H1 (cell line): ENCODE measurements at regions not wholly inside any gene's neighbourhood (a gene's known extent, or its start where the extent isn't known, plus 50 kb on each side); places are given as distances from the start of the nearest gene placed in this dataset.

Source experiments
- CTCF ChIA-PET: fragments of 300-600 bp; sonication (Branson Sonifier 250); formaldehyde crosslinking; loops from one replicate; lab custom pipeline; 2021; ENCODE audit not compliant: partially characterized antibody; lab: Charles Lee
- POLR2A ChIA-PET: fragments of 300-600 bp; sonication (Branson Sonifier 250); formaldehyde crosslinking; loops from one replicate; lab custom pipeline; 2021; ENCODE audit warnings: inconsistent platforms; ENCODE audit not compliant: partially characterized antibody; lab: Charles Lee
- DNase-seq, 2 experiments: peaks; one replicate each; pipeline versions ENCODE4 v3.0.0 to v3.0.0-alpha.2; 2010 to 2022; ENCODE audit warnings: low spot score in 2 of 2, low read depth in 1 of 2, mixed read lengths in 1 of 2
- FAIRE-seq: peaks from 2 replicates; lab custom pipeline; 2011; peaks lifted over from hg19 to GRCh38; lab: Jason Lieb, UNC
- H2AFZ ChIP-seq: 2 replicates; pipeline ENCODE4 v1.8.1; 2012; ENCODE audit warnings: low read length, inconsistent platforms
- H2AK5ac ChIP-seq: 2 replicates; pipeline ENCODE4 v1.6.1; 2013; ENCODE audit warnings: low read depth, low read length
- H2BK120ac ChIP-seq: replicated peaks from 2 replicates; pipeline ENCODE3; 2013; ENCODE audit warnings: low read depth, low read length, inconsistent platforms
- H2BK12ac ChIP-seq: 2 replicates; pipeline ENCODE4 v1.6.1; 2013; ENCODE audit warnings: low read depth, low read length
- H2BK15ac ChIP-seq: 2 replicates; pipeline ENCODE4 v1.6.1; 2013; ENCODE audit warnings: low read length
- H2BK20ac ChIP-seq: 2 replicates; pipeline ENCODE4 v1.6.1; 2013; ENCODE audit warnings: low read length
- H2BK5ac ChIP-seq: 2 replicates; pipeline ENCODE4 v1.6.1; 2013; ENCODE audit warnings: low read depth, low read length
- H3K14ac ChIP-seq: 2 replicates; pipeline ENCODE4 v1.6.1; 2013; ENCODE audit warnings: inconsistent platforms; ENCODE audit not compliant: insufficient read length
- H3K18ac ChIP-seq: 2 replicates; pipeline ENCODE4 v1.6.1; 2013; ENCODE audit warnings: low read length; ENCODE audit errors: extremely low read depth
- H3K23ac ChIP-seq: 2 replicates; pipeline ENCODE4 v1.6.1; 2013; ENCODE audit warnings: inconsistent platforms; ENCODE audit not compliant: insufficient read length
- H3K23me2 ChIP-seq: 2 replicates; pipeline ENCODE4 v1.6.1; 2013; ENCODE audit warnings: low read depth, low read length
- H3K27ac ChIP-seq: 2 replicates; pipeline ENCODE4 v1.6.1; 2011; ENCODE audit warnings: low read depth, low read length, inconsistent platforms
- H3K27me3 ChIP-seq, 4 experiments: replicated peaks in 1 of 4; 1 replicate in 1 of 4; 2 replicates in 3 of 4; pipeline versions ENCODE4 v1.6.1 to v1.8.1; 2011 to 2013; ENCODE audit warnings: low read length in 3 of 4, mild to moderate bottlenecking in 3 of 4, inconsistent platforms in 2 of 4, mixed read lengths in 2 of 4, moderate library complexity in 1 of 4; ENCODE audit not compliant: control insufficient read depth in 3 of 4, insufficient read depth in 3 of 4; ENCODE audit errors: extremely low read depth in 1 of 4
- H3K36me3 ChIP-seq, 4 experiments: 2 replicates each; pipeline versions ENCODE4 v1.6.1 to v1.8.1; 2011 to 2013; ENCODE audit warnings: mild to moderate bottlenecking in 4 of 4, low read length in 3 of 4, moderate library complexity in 2 of 4, control low read depth in 1 of 4, inconsistent platforms in 1 of 4; ENCODE audit not compliant: insufficient read depth in 4 of 4, control insufficient read depth in 2 of 4
- H3K4ac ChIP-seq: replicated peaks from 2 replicates; pipeline ENCODE3; 2013; ENCODE audit warnings: low read length, low read depth, mixed read lengths, inconsistent platforms; ENCODE audit not compliant: insufficient read length
- H3K4me1 ChIP-seq, 4 experiments: replicated peaks in 1 of 4; 1 replicate in 1 of 4; 2 replicates in 3 of 4; pipeline versions ENCODE4 v1.6.1 to v1.8.1; 2011 to 2013; ENCODE audit warnings: low read length in 3 of 4, inconsistent platforms in 2 of 4, mixed read lengths in 1 of 4; ENCODE audit not compliant: insufficient read depth in 4 of 4, control insufficient read depth in 3 of 4
- H3K4me2 ChIP-seq, 2 experiments: 2 replicates each; pipeline versions ENCODE4 v1.6.1 to v1.8.1; 2011 to 2013; ENCODE audit warnings: low read depth in 2 of 2, low read length in 2 of 2, control low read depth in 1 of 2, inconsistent platforms in 1 of 2, mild to moderate bottlenecking in 1 of 2; ENCODE audit not compliant: insufficient read depth in 1 of 2
- H3K4me3 ChIP-seq, 4 experiments: fragments of 200-600, 300-600 bp in 1 of 4; sonication (generic), shearing (Covaris generic), sonication (Bioruptor Twin) in 1 of 4; 2 replicates each; pipeline versions ENCODE4 v1.5.1 to v1.8.1; 2011 to 2016; ENCODE audit warnings: low read length in 4 of 4, low read depth in 3 of 4, control low read depth in 2 of 4, inconsistent platforms in 2 of 4, mild to moderate bottlenecking in 2 of 4, mixed read lengths in 1 of 4, moderate library complexity in 1 of 4; ENCODE audit not compliant: insufficient read depth in 2 of 4; ENCODE audit errors: extremely low read depth in 1 of 4
- H3K56ac ChIP-seq: replicated peaks from 2 replicates; pipeline ENCODE3; 2013; ENCODE audit warnings: low read depth, mild to moderate bottlenecking, mixed read lengths, low read length, inconsistent platforms; ENCODE audit not compliant: insufficient read length
- H3K79me1 ChIP-seq: 2 replicates; pipeline ENCODE4 v1.6.1; 2013; ENCODE audit warnings: low read depth, low read length, control low read depth
- H3K79me2 ChIP-seq, 2 experiments: 2 replicates each; pipeline versions ENCODE4 v1.6.1 to v1.8.1; 2012 to 2013; ENCODE audit warnings: low read length in 2 of 2, mild to moderate bottlenecking in 2 of 2, inconsistent platforms in 1 of 2; ENCODE audit not compliant: insufficient read depth in 2 of 2, control insufficient read depth in 1 of 2
- H3K9ac ChIP-seq, 4 experiments: replicated peaks in 1 of 4; 1 replicate in 1 of 4; 2 replicates in 3 of 4; pipeline versions ENCODE4 v1.6.1 to v1.8.1; 2011 to 2013; ENCODE audit warnings: low read depth in 3 of 4, low read length in 3 of 4, control low read depth in 2 of 4, mild to moderate bottlenecking in 2 of 4, moderate library complexity in 2 of 4, inconsistent platforms in 1 of 4; ENCODE audit errors: extremely low read depth in 1 of 4
- H3K9me3 ChIP-seq, 2 experiments: 2 replicates each; pipeline versions ENCODE4 v1.6.1 to v1.8.1; 2012 to 2013; ENCODE audit warnings: mild to moderate bottlenecking in 2 of 2, moderate library complexity in 2 of 2, control low read depth in 1 of 2, inconsistent platforms in 1 of 2, low read depth in 1 of 2, low read length in 1 of 2, mixed read lengths in 1 of 2; ENCODE audit not compliant: insufficient read depth in 2 of 2
- H4K20me1 ChIP-seq, 2 experiments: replicated peaks in 1 of 2; 2 replicates each; pipeline versions ENCODE3 to v1.8.1; 2011 to 2013; ENCODE audit warnings: inconsistent platforms in 2 of 2, low read length in 2 of 2, mild to moderate bottlenecking in 1 of 2; ENCODE audit not compliant: insufficient read depth in 2 of 2, control insufficient read depth in 1 of 2
- H4K5ac ChIP-seq: 2 replicates; pipeline ENCODE4 v1.6.1; 2013; ENCODE audit warnings: low read length, low read depth, mixed read lengths, inconsistent platforms; ENCODE audit not compliant: insufficient read length
- H4K8ac ChIP-seq: 2 replicates; pipeline ENCODE4 v1.8.0; 2013; ENCODE audit warnings: mild to moderate bottlenecking, moderate library complexity, low read length, inconsistent platforms; ENCODE audit not compliant: insufficient read depth; ENCODE audit errors: extremely low read depth
- H4K91ac ChIP-seq: replicated peaks from 2 replicates; pipeline ENCODE3; 2013; ENCODE audit warnings: low read length, mixed read lengths, inconsistent platforms; ENCODE audit not compliant: insufficient read length
- BRCA1 ChIP-seq: IDR thresholded peaks from 2 replicates; pipeline ENCODE4 v1.6.1; 2012; ENCODE audit warnings: low read depth, low read length, improper control_type of control experiment
- CHD1 ChIP-seq: IDR thresholded peaks from 2 replicates; pipeline ENCODE4 v1.6.1; 2012; ENCODE audit warnings: low read depth, low read length, improper control_type of control experiment
- CHD2 ChIP-seq: IDR thresholded peaks from 2 replicates; pipeline ENCODE4 v1.6.1; 2012; ENCODE audit warnings: low read length, improper control_type of control experiment
- CREB1 ChIP-seq: IDR thresholded peaks from 2 replicates; pipeline ENCODE4 v1.6.1; 2012; ENCODE audit warnings: inconsistent platforms
- SP2 ChIP-seq: IDR thresholded peaks from 2 replicates; pipeline ENCODE4 v1.6.1; 2012; ENCODE audit warnings: mild to moderate bottlenecking, low read length, inconsistent platforms
- WGBS, 2 experiments: shearing (Covaris generic) in 1 of 2; methylation state at CpG; one replicate each; pipeline versions ENCODE4 v1.1.6 to v1.1.7; 2013 to 2015; ENCODE audit warnings: low lambda C conversion rate in 2 of 2, mixed read lengths in 2 of 2, inconsistent platforms in 1 of 2, low coverage in 1 of 2, missing lambda C conversion rate in 1 of 2; ENCODE audit not compliant: insufficient replicate concordance in 2 of 2, insufficient coverage in 1 of 2, insufficient read length in 1 of 2; ENCODE audit errors: extremely low coverage in 1 of 2, missing lambda C conversion rate in 1 of 2; 5-methylcytosine and 5-hydroxymethylcytosine counted together

DNA sequence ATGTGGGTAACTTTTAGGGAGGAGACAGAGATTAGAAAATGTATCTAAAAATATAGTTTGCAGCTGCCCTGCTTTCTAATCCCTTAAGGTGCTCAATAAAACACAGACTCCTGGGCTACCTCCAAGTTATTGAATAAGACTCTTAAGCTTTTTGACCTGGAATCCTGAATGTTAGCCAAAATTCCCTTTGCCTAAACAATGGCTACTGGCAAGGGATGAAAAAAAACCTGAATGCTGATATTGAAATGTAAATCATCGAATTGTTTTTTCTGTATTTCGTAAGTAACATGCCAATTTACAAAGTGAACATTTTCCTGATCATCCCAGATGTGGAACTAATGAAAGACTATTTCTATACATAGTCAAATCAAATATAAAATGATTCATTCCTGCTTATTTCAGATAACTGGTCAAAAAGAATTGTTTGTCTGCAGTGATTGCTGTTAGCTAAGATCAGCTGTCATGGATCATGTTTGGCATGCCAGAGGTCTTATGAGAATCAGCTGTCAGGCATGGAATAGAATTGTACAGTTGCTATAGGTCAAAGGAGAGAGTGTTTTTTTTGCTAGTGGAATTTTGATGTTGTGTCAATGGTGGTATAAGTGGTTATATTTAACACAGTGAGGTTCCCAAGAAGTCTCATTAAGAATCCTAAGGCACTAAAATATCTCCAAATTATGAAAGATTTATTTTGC is 363.6 kb upstream of the CWC22 start:
- Histone ChIP-seq H2BK15ac (no peak overlapping the region), H2AFZ (no peak overlapping the region), H3K4ac (no peak overlapping the region), H2BK120ac (no peak overlapping the region), H3K9ac (no peak overlapping the region), H3K9me3 (no peaks in the 10 kb centered on the region), H4K8ac (no peak overlapping the region), H4K91ac (no peak overlapping the region), H3K27ac (no peak overlapping the region), H3K4me3 (no peak overlapping the region), H4K20me1 (no peaks in the 10 kb centered on the region), H3K4me1 (no peaks in the 10 kb centered on the region), H3K56ac (no peak overlapping the region), H3K79me1 (no peaks in the 10 kb centered on the region), H2BK5ac (no peak overlapping the region), H3K23me2 (no peaks in the 10 kb centered on the region), H3K36me3 (no peaks in the 10 kb centered on the region), H3K27me3 (no peaks in the 10 kb centered on the region), H3K18ac (no peak overlapping the region), H2AK5ac (no peak overlapping the region), H3K4me2 (no peak overlapping the region), H3K14ac (no peak overlapping the region), H3K79me2 (no peaks in the 10 kb centered on the region), H2BK12ac (no peak overlapping the region), H3K23ac (no peak overlapping the region), H2BK20ac (no peak overlapping the region), H4K5ac (no peak overlapping the region)
- DNase-seq (no peak), FAIRE-seq (no peak)
- TF ChIP-seq CHD1 (no peak), CHD2 (no peak), CREB1 (no peak), BRCA1 (no peak), SP2 (no peak)
- CTCF ChIA-PET: interaction anchor here (1.2 to 1.7 kb wide), 3 partner anchors 11 to 246 kb away, joined by 3 to 7 read pairs (median 6); no protein-coding TSS in a partner anchor
- POLR2A ChIA-PET: no interaction called here
- WGBS, 2 experiments: 80% methylated on average over 2 of the region's 2 CpGs; no CpG with 5 or more reads in 1 of the 2 experiments
